GM12873 (cell line): ENCODE measurements at regions not wholly inside any gene's neighbourhood (a gene's known extent, or its start where the extent isn't known, plus 50 kb on each side); places are given as distances from the start of the nearest gene placed in this dataset.

Experiments used
- TF ChIP-seq, protein P1 (sequence below): IDR thresholded peaks from 2 replicates; pipeline ENCODE4 v1.5.1; 2012; ENCODE audit warnings: low read depth, mild to moderate bottlenecking, moderate library complexity, low read length, control low read depth; ENCODE audit not compliant: insufficient read depth; ENCODE audit errors: missing control alignments

- TF ChIP-seq, protein P1, sequence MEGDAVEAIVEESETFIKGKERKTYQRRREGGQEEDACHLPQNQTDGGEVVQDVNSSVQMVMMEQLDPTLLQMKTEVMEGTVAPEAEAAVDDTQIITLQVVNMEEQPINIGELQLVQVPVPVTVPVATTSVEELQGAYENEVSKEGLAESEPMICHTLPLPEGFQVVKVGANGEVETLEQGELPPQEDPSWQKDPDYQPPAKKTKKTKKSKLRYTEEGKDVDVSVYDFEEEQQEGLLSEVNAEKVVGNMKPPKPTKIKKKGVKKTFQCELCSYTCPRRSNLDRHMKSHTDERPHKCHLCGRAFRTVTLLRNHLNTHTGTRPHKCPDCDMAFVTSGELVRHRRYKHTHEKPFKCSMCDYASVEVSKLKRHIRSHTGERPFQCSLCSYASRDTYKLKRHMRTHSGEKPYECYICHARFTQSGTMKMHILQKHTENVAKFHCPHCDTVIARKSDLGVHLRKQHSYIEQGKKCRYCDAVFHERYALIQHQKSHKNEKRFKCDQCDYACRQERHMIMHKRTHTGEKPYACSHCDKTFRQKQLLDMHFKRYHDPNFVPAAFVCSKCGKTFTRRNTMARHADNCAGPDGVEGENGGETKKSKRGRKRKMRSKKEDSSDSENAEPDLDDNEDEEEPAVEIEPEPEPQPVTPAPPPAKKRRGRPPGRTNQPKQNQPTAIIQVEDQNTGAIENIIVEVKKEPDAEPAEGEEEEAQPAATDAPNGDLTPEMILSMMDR, result peak; percentile 13
These were observed 63.7 kb upstream of the AOAH start for GRCh38 chr7:36787933-36788378.

GRCh38 chr7:36784991-36785940 is 61.0 kb upstream of the AOAH start:
- TF ChIP-seq, protein P1, result no peak

DNA sequence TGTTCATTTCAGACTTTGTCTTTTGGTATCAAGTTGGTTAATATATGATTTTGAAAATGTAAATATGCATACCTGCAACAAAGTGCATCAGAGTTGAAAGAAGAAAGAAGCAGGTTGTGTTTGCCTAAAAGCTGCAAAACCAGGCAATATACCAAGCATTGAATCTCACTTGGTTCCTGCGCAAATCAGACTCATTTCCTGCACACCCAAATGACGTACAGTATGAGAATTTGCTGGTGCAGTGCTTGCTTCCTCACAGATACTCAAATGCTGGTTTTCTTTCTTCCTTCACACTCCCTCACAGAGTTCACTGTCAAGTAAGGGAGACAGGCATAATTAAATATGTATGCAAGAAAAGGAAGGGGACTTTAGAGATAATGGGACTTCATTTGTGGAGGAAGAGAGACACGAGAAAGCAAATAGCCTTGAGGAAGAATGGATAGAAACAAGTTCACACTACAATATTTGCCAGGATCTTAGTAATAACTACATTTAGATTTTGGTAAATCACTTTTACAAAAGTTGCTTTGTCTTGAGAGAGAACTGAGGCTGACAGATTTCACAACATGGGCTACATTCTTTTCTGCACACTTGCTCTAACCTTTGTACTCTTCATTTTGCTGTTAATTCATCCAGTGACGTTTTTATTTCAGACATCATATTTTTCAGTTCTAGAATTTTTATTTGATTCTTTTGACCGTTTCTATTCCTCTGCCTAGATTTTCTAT is 56.9 kb upstream of the AOAH start:
- TF ChIP-seq, protein P1, result no peak

GRCh38 chr7:36777855-36778254 is 53.6 kb upstream of the AOAH start:
- TF ChIP-seq, protein P1, result no peak

- TF ChIP-seq, protein P1, result no peak
These were observed 52.8 kb upstream of the AOAH start for GRCh38 chr7:36777062-36777461.

DNA sequence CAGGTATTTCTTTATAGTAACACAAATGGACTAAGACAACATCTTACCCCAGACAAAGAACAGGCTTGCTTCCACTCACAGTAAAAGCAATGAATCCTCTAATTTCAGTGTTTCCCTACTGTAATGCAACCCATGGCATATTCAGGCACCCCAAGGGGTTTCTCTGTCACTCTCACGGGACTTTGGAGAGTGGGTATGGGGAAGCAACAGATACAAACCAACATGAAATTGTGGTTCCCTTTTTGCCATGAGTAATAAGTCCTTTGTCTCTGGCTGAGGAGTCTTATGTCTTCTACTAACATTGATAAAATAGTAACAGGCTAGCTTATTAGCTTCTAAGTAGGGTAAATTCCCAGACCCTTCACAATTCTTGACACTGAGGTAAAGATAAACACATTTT is 51.4 kb upstream of the AOAH start:
- TF ChIP-seq, protein P1, result no peak

GRCh38 chr7:36775061-36775620 is 50.8 kb upstream of the AOAH start:
- TF ChIP-seq, protein P1, result no peak
